HEK293 (cell line): ENCODE measurements at regions not wholly inside any gene's neighbourhood (a gene's known extent, or its start where the extent isn't known, plus 50 kb on each side); places are given as distances from the start of the nearest gene placed in this dataset.

ENCODE experiments used
- KLF1 ChIP-seq: fragments of 450-650 bp; formaldehyde crosslinking; IDR thresholded peaks from 2 replicates; pipeline ENCODE4 v1.5.1; 2016; ENCODE audit warnings: missing biosample characterization, missing genetic modification characterization
- PRDM10 ChIP-seq: fragments of 450-650 bp; formaldehyde crosslinking; IDR thresholded peaks from 2 replicates; pipeline ENCODE4 v1.5.1; 2016; ENCODE audit warnings: missing biosample characterization, missing genetic modification characterization
- TSHZ1 ChIP-seq: fragments of 450-650 bp; formaldehyde crosslinking; IDR thresholded peaks from 2 replicates; pipeline ENCODE4 v1.5.1; 2016; ENCODE audit warnings: missing biosample characterization, missing genetic modification characterization, borderline replicate concordance
- ZFP37 ChIP-seq: fragments of 450-650 bp; formaldehyde crosslinking; IDR thresholded peaks from 2 replicates; pipeline ENCODE4 v1.5.1; 2016; ENCODE audit warnings: missing biosample characterization, missing genetic modification characterization
- ZNF114 ChIP-seq: fragments of 450-650 bp; formaldehyde crosslinking; IDR thresholded peaks from 2 replicates; pipeline ENCODE4 v1.5.0; 2017; ENCODE audit warnings: missing biosample characterization, missing genetic modification characterization
- ZNF138 ChIP-seq: fragments of 450-650 bp; formaldehyde crosslinking; IDR thresholded peaks from 2 replicates; pipeline ENCODE4 v1.5.1; 2016; ENCODE audit warnings: missing biosample characterization, missing genetic modification characterization, borderline replicate concordance
- ZNF146 ChIP-seq: fragments of 450-650 bp; formaldehyde crosslinking; IDR thresholded peaks from 2 replicates; pipeline ENCODE4 v1.5.1; 2016; ENCODE audit warnings: missing biosample characterization, missing genetic modification characterization
- ZNF274 ChIP-seq, 2 experiments: fragments of 200-500 bp in 1 of 2; fragments of 450-650 bp in 1 of 2; sonication (Bioruptor generic) in 1 of 2; formaldehyde crosslinking in 1 of 2; IDR thresholded peaks; 2 replicates each; pipeline versions ENCODE4 v1.5.1 to v1.6.1; 2014 to 2016; ENCODE audit warnings: borderline replicate concordance in 1 of 2, inconsistent platforms in 1 of 2, low read length in 1 of 2, missing biosample characterization in 1 of 2, missing genetic modification characterization in 1 of 2
- ZNF302 ChIP-seq: fragments of 450-650 bp; formaldehyde crosslinking; IDR thresholded peaks from 2 replicates; pipeline ENCODE4 v1.5.1; 2016; ENCODE audit warnings: missing biosample characterization, missing genetic modification characterization, low read depth
- ZNF324 ChIP-seq: fragments of 450-650 bp; formaldehyde crosslinking; IDR thresholded peaks from 2 replicates; pipeline ENCODE4 v1.5.1; 2016; ENCODE audit warnings: missing biosample characterization, missing genetic modification characterization
- ZNF433 ChIP-seq: fragments of 450-650 bp; formaldehyde crosslinking; IDR thresholded peaks from 2 replicates; pipeline ENCODE4 v1.5.1; 2016; ENCODE audit warnings: missing biosample characterization, missing genetic modification characterization, low read depth
- ZNF501 ChIP-seq: fragments of 450-650 bp; formaldehyde crosslinking; IDR thresholded peaks from 2 replicates; pipeline ENCODE4 v1.5.1; 2016; ENCODE audit warnings: missing biosample characterization, missing genetic modification characterization
- ZNF518A ChIP-seq: fragments of 450-650 bp; formaldehyde crosslinking; conservative IDR thresholded peaks from 2 replicates; pipeline ENCODE4 v1.5.1; 2016; ENCODE audit warnings: low read depth, missing biosample characterization, missing genetic modification characterization
- ZNF549 ChIP-seq: fragments of 450-650 bp; IDR thresholded peaks from 2 replicates; pipeline ENCODE4 v1.5.1; 2018; ENCODE audit warnings: missing biosample characterization, missing genetic modification characterization, mild to moderate bottlenecking, inconsistent platforms, moderate library complexity
- ZNF610 ChIP-seq: fragments of 450-650 bp; formaldehyde crosslinking; IDR thresholded peaks from 2 replicates; pipeline ENCODE4 v1.5.1; 2016; ENCODE audit warnings: missing biosample characterization, missing genetic modification characterization, borderline replicate concordance
- ZNF621 ChIP-seq: fragments of 450-650 bp; formaldehyde crosslinking; IDR thresholded peaks from 2 replicates; pipeline ENCODE4 v1.5.1; 2017; ENCODE audit warnings: missing biosample characterization, missing genetic modification characterization
- ZNF664 ChIP-seq: fragments of 450-650 bp; formaldehyde crosslinking; IDR thresholded peaks from 2 replicates; pipeline ENCODE4 v1.5.1; 2016; ENCODE audit warnings: missing biosample characterization, missing genetic modification characterization
- ZNF677 ChIP-seq: fragments of 450-650 bp; IDR thresholded peaks from 2 replicates; pipeline ENCODE4 v1.5.0; 2018; ENCODE audit warnings: missing biosample characterization, mild to moderate bottlenecking, missing genetic modification characterization, moderate library complexity
- TF ChIP-seq, protein P1 (sequence below): fragments of 450-650 bp; formaldehyde crosslinking; conservative IDR thresholded peaks from 2 replicates; pipeline ENCODE4 v1.5.1; 2016; ENCODE audit warnings: low read depth, missing biosample characterization, missing genetic modification characterization
- TF ChIP-seq, protein P2 (sequence below): fragments of 450-650 bp; formaldehyde crosslinking; IDR thresholded peaks from 2 replicates; pipeline ENCODE4 v1.5.1; 2016; ENCODE audit warnings: missing biosample characterization, missing genetic modification characterization, low read depth

- TF ChIP-seq, protein P1, sequence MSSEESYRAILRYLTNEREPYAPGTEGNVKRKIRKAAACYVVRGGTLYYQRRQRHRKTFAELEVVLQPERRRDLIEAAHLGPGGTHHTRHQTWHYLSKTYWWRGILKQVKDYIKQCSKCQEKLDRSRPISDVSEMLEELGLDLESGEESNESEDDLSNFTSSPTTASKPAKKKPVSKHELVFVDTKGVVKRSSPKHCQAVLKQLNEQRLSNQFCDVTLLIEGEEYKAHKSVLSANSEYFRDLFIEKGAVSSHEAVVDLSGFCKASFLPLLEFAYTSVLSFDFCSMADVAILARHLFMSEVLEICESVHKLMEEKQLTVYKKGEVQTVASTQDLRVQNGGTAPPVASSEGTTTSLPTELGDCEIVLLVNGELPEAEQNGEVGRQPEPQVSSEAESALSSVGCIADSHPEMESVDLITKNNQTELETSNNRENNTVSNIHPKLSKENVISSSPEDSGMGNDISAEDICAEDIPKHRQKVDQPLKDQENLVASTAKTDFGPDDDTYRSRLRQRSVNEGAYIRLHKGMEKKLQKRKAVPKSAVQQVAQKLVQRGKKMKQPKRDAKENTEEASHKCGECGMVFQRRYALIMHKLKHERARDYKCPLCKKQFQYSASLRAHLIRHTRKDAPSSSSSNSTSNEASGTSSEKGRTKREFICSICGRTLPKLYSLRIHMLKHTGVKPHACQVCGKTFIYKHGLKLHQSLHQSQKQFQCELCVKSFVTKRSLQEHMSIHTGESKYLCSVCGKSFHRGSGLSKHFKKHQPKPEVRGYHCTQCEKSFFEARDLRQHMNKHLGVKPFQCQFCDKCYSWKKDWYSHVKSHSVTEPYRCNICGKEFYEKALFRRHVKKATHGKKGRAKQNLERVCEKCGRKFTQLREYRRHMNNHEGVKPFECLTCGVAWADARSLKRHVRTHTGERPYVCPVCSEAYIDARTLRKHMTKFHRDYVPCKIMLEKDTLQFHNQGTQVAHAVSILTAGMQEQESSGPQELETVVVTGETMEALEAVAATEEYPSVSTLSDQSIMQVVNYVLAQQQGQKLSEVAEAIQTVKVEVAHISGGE (tag by site-specific recombination) = peak; percentile 40
- TF ChIP-seq PRDM10 (peak; percentile 96), ZNF138 (tag by site-specific recombination) (no peak), ZNF274 (IDR thresholded peaks at IDR 0.05; ENCODE audit: low read length) (no peak), ZNF274 (tag by site-specific recombination; IDR thresholded peaks at IDR 0.05; ENCODE audit: borderline replicate concordance) (no peak), ZNF677 (tag by site-specific recombination) (no peak), ZNF433 (tag by site-specific recombination) (no peak), ZNF324 (tag by site-specific recombination) (no peak), ZNF621 (tag by site-specific recombination) (no peak), TSHZ1 (tag by site-specific recombination) (peak; percentile 44; the same call in 1 of the 2 replicates), ZNF114 (tag by site-specific recombination) (no peak), ZNF549 (tag by site-specific recombination) (no peak), ZNF664 (no peak), ZNF610 (tag by site-specific recombination) (no peak), ZNF146 (tag by site-specific recombination) (no peak), ZNF501 (tag by site-specific recombination) (0 out of 2 replicates have a peak, but pooled peaks have one; percentile 32), ZNF518A (tag by site-specific recombination) (no peak), ZFP37 (tag by site-specific recombination) (peak; percentile 67; the same call in 1 of the 2 replicates), ZNF302 (no peak), KLF1 (tag by site-specific recombination) (peak; percentile 36; the same call in 1 of the 2 replicates)
- TF ChIP-seq, protein P2, sequence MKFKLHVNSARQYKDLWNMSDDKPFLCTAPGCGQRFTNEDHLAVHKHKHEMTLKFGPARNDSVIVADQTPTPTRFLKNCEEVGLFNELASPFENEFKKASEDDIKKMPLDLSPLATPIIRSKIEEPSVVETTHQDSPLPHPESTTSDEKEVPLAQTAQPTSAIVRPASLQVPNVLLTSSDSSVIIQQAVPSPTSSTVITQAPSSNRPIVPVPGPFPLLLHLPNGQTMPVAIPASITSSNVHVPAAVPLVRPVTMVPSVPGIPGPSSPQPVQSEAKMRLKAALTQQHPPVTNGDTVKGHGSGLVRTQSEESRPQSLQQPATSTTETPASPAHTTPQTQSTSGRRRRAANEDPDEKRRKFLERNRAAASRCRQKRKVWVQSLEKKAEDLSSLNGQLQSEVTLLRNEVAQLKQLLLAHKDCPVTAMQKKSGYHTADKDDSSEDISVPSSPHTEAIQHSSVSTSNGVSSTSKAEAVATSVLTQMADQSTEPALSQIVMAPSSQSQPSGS (tag by site-specific recombination) = no peak
Observed at GRCh38 chr18:22559414-22560274, 141.9 kb upstream of the CTAGE1 start (continued).
